C4-2B (cell line): ENCODE measurements at regions not wholly inside any gene's neighbourhood (a gene's known extent, or its start where the extent isn't known, plus 50 kb on each side); places are given as distances from the start of the nearest gene placed in this dataset.

Experiments
- ZFX ChIP-seq: fragments of 450-650 bp; IDR thresholded peaks from 2 replicates; pipeline ENCODE4 v1.6.1; 2017
- TF ChIP-seq, protein P1 (sequence below): fragments of 450-650 bp; conservative IDR thresholded peaks from 2 replicates; pipeline ENCODE4 v1.5.1; 2017; ENCODE audit warnings: mild to moderate bottlenecking

DNA sequence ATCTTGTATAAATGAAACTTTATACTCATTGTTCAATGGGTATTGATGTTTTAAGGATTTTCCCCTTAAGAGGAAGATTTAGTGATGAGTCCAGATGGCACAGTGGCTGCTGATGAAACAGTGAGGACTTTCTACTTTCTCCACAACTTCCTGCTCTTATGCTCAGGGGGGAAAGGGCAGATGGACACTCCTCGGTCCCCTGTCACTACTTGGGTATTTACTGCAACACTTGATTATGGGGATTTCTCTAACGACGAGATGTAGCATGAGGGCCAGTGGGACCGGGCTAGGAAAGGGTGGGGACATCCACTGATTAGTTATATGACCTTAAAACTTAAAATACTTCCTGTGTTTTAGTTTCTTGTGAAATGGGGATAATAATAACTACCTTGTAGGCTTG, 146.1 kb upstream of the HMHB1 start:
- TF ChIP-seq, protein P1, sequence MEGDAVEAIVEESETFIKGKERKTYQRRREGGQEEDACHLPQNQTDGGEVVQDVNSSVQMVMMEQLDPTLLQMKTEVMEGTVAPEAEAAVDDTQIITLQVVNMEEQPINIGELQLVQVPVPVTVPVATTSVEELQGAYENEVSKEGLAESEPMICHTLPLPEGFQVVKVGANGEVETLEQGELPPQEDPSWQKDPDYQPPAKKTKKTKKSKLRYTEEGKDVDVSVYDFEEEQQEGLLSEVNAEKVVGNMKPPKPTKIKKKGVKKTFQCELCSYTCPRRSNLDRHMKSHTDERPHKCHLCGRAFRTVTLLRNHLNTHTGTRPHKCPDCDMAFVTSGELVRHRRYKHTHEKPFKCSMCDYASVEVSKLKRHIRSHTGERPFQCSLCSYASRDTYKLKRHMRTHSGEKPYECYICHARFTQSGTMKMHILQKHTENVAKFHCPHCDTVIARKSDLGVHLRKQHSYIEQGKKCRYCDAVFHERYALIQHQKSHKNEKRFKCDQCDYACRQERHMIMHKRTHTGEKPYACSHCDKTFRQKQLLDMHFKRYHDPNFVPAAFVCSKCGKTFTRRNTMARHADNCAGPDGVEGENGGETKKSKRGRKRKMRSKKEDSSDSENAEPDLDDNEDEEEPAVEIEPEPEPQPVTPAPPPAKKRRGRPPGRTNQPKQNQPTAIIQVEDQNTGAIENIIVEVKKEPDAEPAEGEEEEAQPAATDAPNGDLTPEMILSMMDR = no peak
- no peak for TF ChIP-seq ZFX
